ENCODE measurements at regions not wholly inside any gene's neighbourhood (a gene's known extent, or its start where the extent isn't known, plus 50 kb on each side); places are given as distances from the start of the nearest gene placed in this dataset.
"Not testable (repeated sequence)": the region's sequence is repeated elsewhere in the genome, so short reads cannot be mapped to it uniquely, and the experiment has no call there.

GRCh38 chr10:9547936-9548904, 1469.5 kb upstream of the CELF2 start:
- DNase-seq (ENCODE audit: low read depth) = no peak

- no peak for DNase-seq (ENCODE audit: low read depth)
Measured at GRCh38 chr10:9550810-9551209, 1466.9 kb upstream of the CELF2 start.

GRCh38 chr10:9554321-9554720, 1463.4 kb upstream of the CELF2 start:
- DNase-seq (ENCODE audit: low read depth) = no peak

- no peak for DNase-seq (ENCODE audit: low read depth)
Measured at GRCh38 chr10:9560976-9561375, 1456.7 kb upstream of the CELF2 start.

GRCh38 chr10:9561821-9562505, 1455.7 kb upstream of the CELF2 start:
- no peak for DNase-seq (ENCODE audit: low read depth)

- DNase-seq (ENCODE audit: low read depth) = no peak
Measured at GRCh38 chr10:9577746-9578145, 1439.9 kb upstream of the CELF2 start.

GRCh38 chr10:9579110-9579705, 1438.5 kb upstream of the CELF2 start:
- no peak for DNase-seq (ENCODE audit: low read depth)

- not testable (repeated sequence) for DNase-seq (ENCODE audit: low read depth)
Measured at GRCh38 chr10:9582803-9583202, 1434.9 kb upstream of the CELF2 start.

GRCh38 chr10:9596368-9596920, 1421.2 kb upstream of the CELF2 start:
- no peak for DNase-seq (ENCODE audit: low read depth)

GRCh38 chr10:9602998-9603397, 1414.7 kb upstream of the CELF2 start:
- DNase-seq (ENCODE audit: low read depth) = no peak

GRCh38 chr10:9603972-9604371, 1413.7 kb upstream of the CELF2 start:
- DNase-seq (ENCODE audit: low read depth) = no peak

- no peak for DNase-seq (ENCODE audit: low read depth)
Measured at GRCh38 chr10:9605231-9605630, 1412.4 kb upstream of the CELF2 start.

- no peak for DNase-seq (ENCODE audit: low read depth)
Measured at GRCh38 chr10:9608602-9609001, 1409.1 kb upstream of the CELF2 start.

GRCh38 chr10:9613338-9614075, 1404.2 kb upstream of the CELF2 start:
- no peak for DNase-seq (ENCODE audit: low read depth)

GRCh38 chr10:9615189-9615588, 1402.5 kb upstream of the CELF2 start:
- DNase-seq (ENCODE audit: low read depth) = no peak

GRCh38 chr10:9621216-9621615, 1396.5 kb upstream of the CELF2 start:
- no peak for DNase-seq (ENCODE audit: low read depth)

- DNase-seq (ENCODE audit: low read depth) = no peak
Measured at GRCh38 chr10:9625304-9625703, 1392.4 kb upstream of the CELF2 start.

- no peak for DNase-seq (ENCODE audit: low read depth)
Measured at GRCh38 chr10:9634466-9634865, 1383.2 kb upstream of the CELF2 start.

- no peak for DNase-seq (ENCODE audit: low read depth)
Measured at GRCh38 chr10:9635691-9636090, 1382.0 kb upstream of the CELF2 start.

- DNase-seq (ENCODE audit: low read depth) = no peak
Measured at GRCh38 chr10:9636216-9636615, 1381.5 kb upstream of the CELF2 start.

GRCh38 chr10:9643782-9644181, 1373.9 kb upstream of the CELF2 start:
- DNase-seq (ENCODE audit: low read depth) = no peak

- no peak for DNase-seq (ENCODE audit: low read depth)
Measured at GRCh38 chr10:9645404-9645803, 1372.3 kb upstream of the CELF2 start.
